ENCODE measurements at regions not wholly inside any gene's neighbourhood (a gene's known extent, or its start where the extent isn't known, plus 50 kb on each side); places are given as distances from the start of the nearest gene placed in this dataset.
"Not testable (repeated sequence)": the region's sequence is repeated elsewhere in the genome, so short reads cannot be mapped to it uniquely, and the experiment has no call there.

DNA sequence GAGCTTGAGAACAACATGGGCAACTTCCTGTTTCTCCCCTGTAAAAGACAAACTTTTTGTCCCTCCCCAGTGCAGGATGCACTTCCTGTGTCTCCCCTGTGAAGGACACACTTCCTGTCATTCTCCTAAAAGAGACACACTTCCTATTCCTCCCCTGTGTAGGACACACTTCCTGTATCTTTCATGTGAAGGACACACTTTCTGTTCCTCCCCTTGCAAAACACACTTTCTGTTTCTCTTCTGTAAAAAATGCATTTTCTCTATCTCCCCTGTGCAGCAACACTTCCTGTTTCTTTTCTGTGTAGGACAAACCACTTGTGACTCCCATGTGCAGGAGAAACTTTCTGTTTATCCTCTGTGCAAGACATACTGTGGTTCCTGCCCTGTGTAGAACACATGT is 488.6 kb upstream of the USP9Y start:
- Histone ChIP-seq H3K4me3 (ENCODE audit: low read length in 3 of 3) (no peak overlapping the region), H3K4me1 (ENCODE audit: control insufficient read depth in 3 of 3, insufficient read depth in 3 of 3, low read length in 3 of 3) (no peaks in the 10 kb centered on the region), H3K36me3 (ENCODE audit: control insufficient read depth in 3 of 3, insufficient read depth in 3 of 3, low read length in 3 of 3) (no peaks in the 10 kb centered on the region), H3K9ac (ENCODE audit: low read depth in 1 of 3, low read length in 3 of 3) (no peak overlapping the region), H3K9me3 (ENCODE audit: control insufficient read depth in 3 of 3, low read length in 3 of 3) (no peaks in the 10 kb centered on the region), H3K27me3 (ENCODE audit: control insufficient read depth in 3 of 3, insufficient read depth in 3 of 3, low read length in 3 of 3) (no peaks in the 10 kb centered on the region), H3K27ac (ENCODE audit: low read depth, low read length) (no peak overlapping the region)

DNA sequence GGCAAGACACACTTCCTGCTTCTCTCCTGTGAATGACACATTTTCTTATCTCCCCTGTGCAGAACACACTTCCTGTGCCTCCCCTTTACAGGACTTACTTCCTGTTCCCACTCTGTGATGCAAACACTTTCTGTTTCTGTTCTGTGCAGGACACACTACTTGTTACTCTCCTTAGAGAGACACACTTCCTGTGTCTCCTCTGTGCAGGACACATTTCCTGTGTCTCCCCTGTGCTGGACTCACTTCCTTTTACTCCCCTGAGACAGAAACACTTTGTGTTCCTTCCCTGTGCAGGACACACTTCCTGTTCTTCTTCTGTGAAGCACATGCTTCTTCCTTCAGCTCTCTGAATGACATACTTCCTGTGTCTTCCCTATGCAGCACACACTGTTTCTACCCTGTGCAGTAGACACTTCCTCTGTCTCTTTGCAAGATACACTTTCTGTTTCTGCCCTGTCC is 485.4 kb upstream of the USP9Y start:
- Histone ChIP-seq H3K27me3 (ENCODE audit: control insufficient read depth in 3 of 3, insufficient read depth in 3 of 3, low read length in 3 of 3) (no peaks in the 10 kb centered on the region), H3K9ac (ENCODE audit: low read depth in 1 of 3, low read length in 3 of 3) (no peak overlapping the region), H3K4me3 (ENCODE audit: low read length in 3 of 3) (no peak overlapping the region), H3K4me1 (ENCODE audit: control insufficient read depth in 3 of 3, insufficient read depth in 3 of 3, low read length in 3 of 3) (no peaks in the 10 kb centered on the region), H3K36me3 (ENCODE audit: control insufficient read depth in 3 of 3, insufficient read depth in 3 of 3, low read length in 3 of 3) (no peaks in the 10 kb centered on the region), H3K27ac (ENCODE audit: low read depth, low read length) (no peak overlapping the region), H3K9me3 (ENCODE audit: control insufficient read depth in 3 of 3, low read length in 3 of 3) (no peaks in the 10 kb centered on the region)

DNA sequence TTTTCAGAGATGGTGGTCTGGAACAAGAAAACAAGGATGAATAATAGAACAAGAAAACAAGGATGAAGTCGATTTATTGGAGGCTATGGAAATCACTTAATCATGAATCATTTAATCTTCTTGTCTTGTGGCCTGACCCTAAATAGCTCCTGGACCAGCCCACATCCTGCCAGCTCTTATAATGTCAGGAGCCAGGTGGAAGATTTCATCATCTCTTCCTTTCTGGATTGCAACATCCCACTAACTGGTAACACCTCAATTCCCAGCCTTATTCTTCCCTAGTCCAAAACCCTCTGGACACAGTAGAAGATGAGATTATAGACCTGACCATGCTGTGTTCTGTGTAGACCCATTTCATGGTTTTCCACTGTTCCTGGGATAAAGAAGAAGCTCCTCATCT is 470.1 kb upstream of the USP9Y start:
- Histone ChIP-seq H3K4me3 (ENCODE audit: low read length in 3 of 3) (no peak overlapping the region), H3K9me3 (ENCODE audit: control insufficient read depth in 3 of 3, low read length in 3 of 3) (no peaks in the 10 kb centered on the region), H3K36me3 (ENCODE audit: control insufficient read depth in 3 of 3, insufficient read depth in 3 of 3, low read length in 3 of 3) (no peaks in the 10 kb centered on the region), H3K27me3 (ENCODE audit: control insufficient read depth in 3 of 3, insufficient read depth in 3 of 3, low read length in 3 of 3) (no peaks in the 10 kb centered on the region), H3K9ac (ENCODE audit: low read depth in 1 of 3, low read length in 3 of 3) (no peak overlapping the region), H3K27ac (ENCODE audit: low read depth, low read length) (no peak overlapping the region), H3K4me1 (ENCODE audit: control insufficient read depth in 3 of 3, insufficient read depth in 3 of 3, low read length in 3 of 3) (no peaks in the 10 kb centered on the region)

- no peaks in the 10 kb centered on the region for H3K27me3 ChIP-seq (ENCODE audit: control insufficient read depth in 3 of 3, insufficient read depth in 3 of 3, low read length in 3 of 3)
- no peaks in the 10 kb centered on the region for H3K36me3 ChIP-seq (ENCODE audit: control insufficient read depth in 3 of 3, insufficient read depth in 3 of 3, low read length in 3 of 3)
- H3K4me1 ChIP-seq (ENCODE audit: control insufficient read depth in 3 of 3, insufficient read depth in 3 of 3, low read length in 3 of 3), result no peaks in the 10 kb centered on the region
- no peak overlapping the region for H3K4me3 ChIP-seq (ENCODE audit: low read length in 3 of 3)
- no peak overlapping the region for H3K27ac ChIP-seq (ENCODE audit: low read depth, low read length)
- no peaks in the 10 kb centered on the region for H3K9me3 ChIP-seq (ENCODE audit: control insufficient read depth in 3 of 3, low read length in 3 of 3)
- H3K9ac ChIP-seq (ENCODE audit: low read depth in 1 of 3, low read length in 3 of 3), result no peak overlapping the region
Observed at GRCh38 chrY:12236399-12236798, 464.6 kb upstream of the USP9Y start.

DNA sequence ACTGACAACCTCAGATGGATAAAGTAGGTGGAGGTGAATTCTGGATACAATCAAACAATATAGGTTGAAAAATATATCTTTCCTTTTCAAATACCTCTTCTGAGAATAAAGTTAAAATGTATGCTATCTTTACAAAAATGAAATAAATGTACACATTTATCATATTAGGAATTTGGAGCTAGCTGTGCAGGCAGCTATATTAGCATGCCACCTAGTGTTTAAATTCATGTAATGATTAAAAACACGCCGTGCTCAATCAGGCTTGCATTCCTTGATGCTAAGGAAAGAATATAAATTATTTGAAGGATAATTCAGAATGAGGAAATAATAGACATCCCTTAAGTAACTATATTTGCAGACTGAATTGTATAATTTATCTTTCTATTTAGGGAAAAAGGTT is 460.7 kb upstream of the USP9Y start:
- not testable (repeated sequence) for H3K4me1 ChIP-seq (ENCODE audit: control insufficient read depth in 3 of 3, insufficient read depth in 3 of 3, low read length in 3 of 3); H3K9me3 ChIP-seq (ENCODE audit: control insufficient read depth in 3 of 3, low read length in 3 of 3); H3K4me3 ChIP-seq (ENCODE audit: low read length in 3 of 3); H3K36me3 ChIP-seq (ENCODE audit: control insufficient read depth in 3 of 3, insufficient read depth in 3 of 3, low read length in 3 of 3); H3K9ac ChIP-seq (ENCODE audit: low read depth in 1 of 3, low read length in 3 of 3); H3K27me3 ChIP-seq (ENCODE audit: control insufficient read depth in 3 of 3, insufficient read depth in 3 of 3, low read length in 3 of 3); H3K27ac ChIP-seq (ENCODE audit: low read depth, low read length)

DNA sequence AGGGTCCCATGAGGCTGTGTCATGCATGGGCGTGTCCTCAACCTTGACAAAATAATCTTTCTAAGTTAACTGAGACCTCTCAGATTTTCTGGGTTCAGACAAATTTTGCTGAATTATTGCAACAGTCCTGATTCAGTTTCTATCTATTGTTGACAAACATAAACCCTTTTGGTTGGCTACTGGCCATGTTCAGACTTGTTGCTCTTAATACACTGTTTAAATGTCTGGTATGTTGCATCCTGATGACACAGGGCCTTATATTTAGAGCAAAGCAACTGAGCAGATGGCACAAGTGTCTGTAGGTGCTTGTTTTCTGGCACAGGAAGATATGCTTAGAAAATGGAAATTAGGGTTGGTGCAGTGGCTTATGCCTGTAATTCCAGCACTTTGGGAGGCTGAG is 456.9 kb upstream of the USP9Y start:
- no peak overlapping the region for H3K4me3 ChIP-seq (ENCODE audit: low read length in 3 of 3)
- no peaks in the 10 kb centered on the region for H3K4me1 ChIP-seq (ENCODE audit: control insufficient read depth in 3 of 3, insufficient read depth in 3 of 3, low read length in 3 of 3)
- H3K27ac ChIP-seq (ENCODE audit: low read depth, low read length), result no peak overlapping the region
- H3K9ac ChIP-seq (ENCODE audit: low read depth in 1 of 3, low read length in 3 of 3), result no peak overlapping the region
- no peaks in the 10 kb centered on the region for H3K9me3 ChIP-seq (ENCODE audit: control insufficient read depth in 3 of 3, low read length in 3 of 3)
- no peaks in the 10 kb centered on the region for H3K27me3 ChIP-seq (ENCODE audit: control insufficient read depth in 3 of 3, insufficient read depth in 3 of 3, low read length in 3 of 3)
- no peaks in the 10 kb centered on the region for H3K36me3 ChIP-seq (ENCODE audit: control insufficient read depth in 3 of 3, insufficient read depth in 3 of 3, low read length in 3 of 3)

GRCh38 chrY:12253756-12254155 is 447.3 kb upstream of the USP9Y start:
- no peaks in the 10 kb centered on the region for H3K4me1 ChIP-seq (ENCODE audit: control insufficient read depth in 3 of 3, insufficient read depth in 3 of 3, low read length in 3 of 3)
- H3K4me3 ChIP-seq (ENCODE audit: low read length in 3 of 3), result no peak overlapping the region
- no peaks in the 10 kb centered on the region for H3K27me3 ChIP-seq (ENCODE audit: control insufficient read depth in 3 of 3, insufficient read depth in 3 of 3, low read length in 3 of 3)
- no peak overlapping the region for H3K9ac ChIP-seq (ENCODE audit: low read depth in 1 of 3, low read length in 3 of 3)
- no peak overlapping the region for H3K27ac ChIP-seq (ENCODE audit: low read depth, low read length)
- H3K9me3 ChIP-seq (ENCODE audit: control insufficient read depth in 3 of 3, low read length in 3 of 3), result no peaks in the 10 kb centered on the region
- H3K36me3 ChIP-seq (ENCODE audit: control insufficient read depth in 3 of 3, insufficient read depth in 3 of 3, low read length in 3 of 3), result no peaks in the 10 kb centered on the region

DNA sequence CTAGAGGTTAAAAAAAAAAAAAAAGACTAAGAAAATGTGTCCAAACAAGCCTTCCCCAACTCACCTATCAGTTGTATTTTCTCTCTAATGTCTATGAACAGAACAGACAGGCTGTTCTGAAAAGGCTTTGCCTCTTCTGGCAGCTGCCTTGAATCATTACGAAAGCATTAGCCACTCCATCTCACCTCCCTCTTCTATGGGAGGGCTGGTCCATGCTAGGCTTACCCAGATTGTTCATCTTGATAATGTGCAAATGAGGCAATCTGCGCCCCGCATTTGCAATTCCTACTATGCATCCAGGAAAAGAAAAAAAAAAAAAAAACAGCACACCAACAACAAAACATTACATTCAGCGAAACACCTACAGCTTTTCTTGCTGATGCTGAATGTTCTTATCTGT is 429.9 kb upstream of the USP9Y start:
- Histone ChIP-seq H3K9me3 (ENCODE audit: control insufficient read depth in 3 of 3, low read length in 3 of 3) (no peaks in the 10 kb centered on the region), H3K36me3 (ENCODE audit: control insufficient read depth in 3 of 3, insufficient read depth in 3 of 3, low read length in 3 of 3) (no peaks in the 10 kb centered on the region), H3K4me1 (ENCODE audit: control insufficient read depth in 3 of 3, insufficient read depth in 3 of 3, low read length in 3 of 3) (no peaks in the 10 kb centered on the region), H3K27ac (ENCODE audit: low read depth, low read length) (no peak overlapping the region), H3K27me3 (ENCODE audit: control insufficient read depth in 3 of 3, insufficient read depth in 3 of 3, low read length in 3 of 3) (no peaks in the 10 kb centered on the region), H3K4me3 (ENCODE audit: low read length in 3 of 3) (no peak overlapping the region), H3K9ac (ENCODE audit: low read depth in 1 of 3, low read length in 3 of 3) (no peak overlapping the region)

- H3K9me3 ChIP-seq (ENCODE audit: control insufficient read depth in 3 of 3, low read length in 3 of 3), result no peaks in the 10 kb centered on the region
- no peak overlapping the region for H3K27ac ChIP-seq (ENCODE audit: low read depth, low read length)
- H3K4me1 ChIP-seq (ENCODE audit: control insufficient read depth in 3 of 3, insufficient read depth in 3 of 3, low read length in 3 of 3), result no peaks in the 10 kb centered on the region
- no peaks in the 10 kb centered on the region for H3K27me3 ChIP-seq (ENCODE audit: control insufficient read depth in 3 of 3, insufficient read depth in 3 of 3, low read length in 3 of 3)
- no peak overlapping the region for H3K4me3 ChIP-seq (ENCODE audit: low read length in 3 of 3)
- no peak overlapping the region for H3K9ac ChIP-seq (ENCODE audit: low read depth in 1 of 3, low read length in 3 of 3)
- no peaks in the 10 kb centered on the region for H3K36me3 ChIP-seq (ENCODE audit: control insufficient read depth in 3 of 3, insufficient read depth in 3 of 3, low read length in 3 of 3)
Observed at GRCh38 chrY:12285608-12286007, 415.4 kb upstream of the USP9Y start.

DNA sequence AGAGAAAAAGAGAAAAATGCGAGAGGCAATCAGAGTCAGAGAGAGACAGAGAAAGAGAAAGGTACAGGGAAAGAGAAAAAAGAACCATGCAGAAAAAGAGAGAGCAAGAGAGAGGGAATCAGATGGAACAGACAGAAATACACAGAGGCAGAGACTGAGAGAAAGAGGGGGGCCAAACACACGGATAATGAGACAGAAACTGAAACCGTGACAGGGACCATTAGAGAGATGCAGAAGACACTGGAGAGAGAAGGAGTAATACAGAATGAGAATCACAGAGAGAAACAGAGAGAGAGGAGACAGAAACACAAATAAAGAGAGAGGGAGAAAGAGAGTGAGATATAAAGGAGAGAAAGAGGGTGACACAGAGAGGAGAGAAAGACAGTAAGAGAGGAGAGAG is 412.1 kb upstream of the USP9Y start:
- Histone ChIP-seq H3K27ac (ENCODE audit: low read depth, low read length) (no peak overlapping the region), H3K9ac (ENCODE audit: low read depth in 1 of 3, low read length in 3 of 3) (no peak overlapping the region), H3K36me3 (ENCODE audit: control insufficient read depth in 3 of 3, insufficient read depth in 3 of 3, low read length in 3 of 3) (no peaks in the 10 kb centered on the region), H3K4me3 (ENCODE audit: low read length in 3 of 3) (no peak overlapping the region), H3K9me3 (ENCODE audit: control insufficient read depth in 3 of 3, low read length in 3 of 3) (no peaks in the 10 kb centered on the region), H3K4me1 (ENCODE audit: control insufficient read depth in 3 of 3, insufficient read depth in 3 of 3, low read length in 3 of 3) (no peaks in the 10 kb centered on the region), H3K27me3 (ENCODE audit: control insufficient read depth in 3 of 3, insufficient read depth in 3 of 3, low read length in 3 of 3) (no peaks in the 10 kb centered on the region)

DNA sequence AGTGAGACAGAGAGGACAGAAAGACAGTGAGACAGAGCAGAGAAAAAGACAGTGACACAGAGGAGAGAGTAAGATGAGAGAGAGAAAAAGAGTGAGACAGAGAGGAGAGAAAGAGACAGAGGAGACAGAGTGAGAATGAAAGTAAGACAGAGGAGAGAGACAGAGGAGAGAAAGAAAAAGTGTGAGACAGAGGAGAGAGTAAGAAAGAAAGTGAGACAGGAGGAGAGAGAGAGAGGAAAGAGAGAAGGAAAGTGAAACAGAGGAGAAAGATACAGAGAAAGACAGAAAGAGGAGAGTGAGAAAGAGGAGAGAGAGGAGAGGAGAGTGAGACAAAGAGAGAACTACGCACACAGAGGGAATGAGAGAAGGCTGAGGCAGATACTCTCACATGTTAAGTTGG is 411.6 kb upstream of the USP9Y start:
- Histone ChIP-seq H3K4me3 (ENCODE audit: low read length in 3 of 3) (no peak overlapping the region), H3K9ac (ENCODE audit: low read depth in 1 of 3, low read length in 3 of 3) (no peak overlapping the region)

More for the DNA sequence above, 411.6 kb upstream of the USP9Y start:
- Histone ChIP-seq H3K27ac (ENCODE audit: low read depth, low read length) (no peak overlapping the region), H3K4me1 (ENCODE audit: control insufficient read depth in 3 of 3, insufficient read depth in 3 of 3, low read length in 3 of 3) (no peaks in the 10 kb centered on the region), H3K9me3 (ENCODE audit: control insufficient read depth in 3 of 3, low read length in 3 of 3) (no peaks in the 10 kb centered on the region), H3K36me3 (ENCODE audit: control insufficient read depth in 3 of 3, insufficient read depth in 3 of 3, low read length in 3 of 3) (no peaks in the 10 kb centered on the region), H3K27me3 (ENCODE audit: control insufficient read depth in 3 of 3, insufficient read depth in 3 of 3, low read length in 3 of 3) (no peaks in the 10 kb centered on the region)
